Panc1 (cell line): ENCODE measurements at regions not wholly inside any gene's neighbourhood (a gene's known extent, or its start where the extent isn't known, plus 50 kb on each side); places are given as distances from the start of the nearest gene placed in this dataset.

ENCODE experiments used
- ATAC-seq: fragments of 200-7000 bp; cut with Tn5 transposase; 2 replicates; pipeline ENCODE4 v1.9.1; 2020; ENCODE audit warnings: mild to moderate bottlenecking, moderate library complexity
- BruUV-seq: library from RNA; stranded (reverse); fragments of 400-500 nt; replicated peaks from 2 replicates; lab custom pipeline; 2021; lab: Mats Ljungman, UMichigan
- CTCF ChIA-PET: fragments of 300-600 bp; sonication (Branson Sonifier 250); formaldehyde crosslinking; loops from one replicate; lab custom pipeline; 2022; ENCODE audit warnings: antibody characterized with exemption; lab: Charles Lee
- POLR2A ChIA-PET: fragments of 300-600 bp; sonication (Branson Sonifier 250); formaldehyde crosslinking; loops from one replicate; lab custom pipeline; 2022; ENCODE audit warnings: antibody characterized with exemption; lab: Charles Lee
- DNase-seq: peaks from one replicate; pipeline ENCODE4 v3.0.0-alpha.2; 2010; ENCODE audit warnings: low read depth, low spot score
- H3K27ac ChIP-seq: 2 replicates; pipeline ENCODE4 v1.5.1; 2011; ENCODE audit warnings: mild to moderate bottlenecking, low read length, inconsistent platforms
- H3K27me3 ChIP-seq: fragments of 200-500 bp; sonication (Bioruptor generic); 2 replicates; pipeline ENCODE4 v1.6.0; 2014; ENCODE audit warnings: low read length, inconsistent platforms; ENCODE audit not compliant: control insufficient read depth, insufficient read depth
- H3K36me3 ChIP-seq: fragments of 200-500 bp; sonication (Bioruptor generic); 2 replicates; pipeline ENCODE4 v1.5.1; 2014; ENCODE audit warnings: inconsistent platforms, mild to moderate bottlenecking, low read length, moderate library complexity; ENCODE audit not compliant: control insufficient read depth, insufficient read depth
- H3K4me1 ChIP-seq: 2 replicates; pipeline ENCODE4 v1.5.1; 2011; ENCODE audit warnings: inconsistent platforms, mild to moderate bottlenecking, low read length, moderate library complexity; ENCODE audit not compliant: control insufficient read depth, insufficient read depth
- H3K4me3 ChIP-seq, 2 experiments: 2 replicates each; pipeline ENCODE4 v1.5.1; 2011 to 2012; ENCODE audit warnings: low read depth in 2 of 2, low read length in 2 of 2, mild to moderate bottlenecking in 2 of 2, inconsistent platforms in 1 of 2, moderate library complexity in 1 of 2
- H3K9me3 ChIP-seq: fragments of 200-500 bp; sonication (Bioruptor generic); 2 replicates; pipeline ENCODE4 v1.5.1; 2014; ENCODE audit warnings: low read depth, mild to moderate bottlenecking, inconsistent platforms, low read length, moderate library complexity; ENCODE audit not compliant: control insufficient read depth, insufficient read depth
- CTCF ChIP-seq: fragments of 450-650 bp; IDR thresholded peaks from 2 replicates; pipeline ENCODE4 v1.5.1; 2017; ENCODE audit warnings: mild to moderate bottlenecking
- POLR2AphosphoS5 ChIP-seq: IDR thresholded peaks from 2 replicates; pipeline ENCODE4 v1.6.1; 2012; ENCODE audit warnings: mild to moderate bottlenecking, low read depth, low read length, moderate library complexity
- REST ChIP-seq, 2 experiments: IDR thresholded peaks; 2 replicates each; pipeline ENCODE4 v1.6.1; 2011 to 2012; ENCODE audit warnings: low read depth in 2 of 2, control low read depth in 1 of 2, low read length in 1 of 2, mild to moderate bottlenecking in 1 of 2, moderate library complexity in 1 of 2; ENCODE audit not compliant: insufficient read depth in 1 of 2
- SIN3A ChIP-seq: IDR thresholded peaks from 2 replicates; pipeline ENCODE4 v1.6.1; 2012; ENCODE audit warnings: low read depth, mild to moderate bottlenecking, low read length, moderate library complexity, borderline replicate concordance; ENCODE audit not compliant: insufficient read depth
- TCF7L2 ChIP-seq: IDR thresholded peaks from 2 replicates; pipeline ENCODE4 v1.6.1; 2011; ENCODE audit warnings: mild to moderate bottlenecking, low read depth, low read length, inconsistent platforms
- in situ Hi-C: cut with HindIII; loops from 2 replicates; pipeline ENCODE4 v1.10.0; 2016; ENCODE audit warnings: low sequenced_read_pairs, low pct_unique_long_range_greater_than_20kb
- intact Hi-C: fragments of 100-400 bp; cut with micrococcal nuclease; formaldehyde crosslinking; loops from one replicate; pipeline ENCODE4 v1.10.0; 2022; ENCODE audit not compliant: unreplicated experiment

GRCh38 chr1:30383221-30383711 lies 340.1 kb downstream of the MATN1 start:
- TF ChIP-seq CTCF (no peak), SIN3A (no peak), POLR2AphosphoS5 (no peak), TCF7L2 (no peak)
- no TSS peak for BruUV-seq
- H3K9me3 ChIP-seq, result no peaks in the 10 kb centered on the region
- in situ Hi-C loops (no loop called here), intact Hi-C loops (no loop called here)
- no peak overlapping the region for H3K4me3 ChIP-seq
- H3K4me1 ChIP-seq, result 0 out of 2 replicates have a peak, but pooled peaks cover 2% of the 10 kb centered on the region
- H3K36me3 ChIP-seq, result no peaks in the 10 kb centered on the region
- ATAC-seq (no peak), DNase-seq (no peak)
- ChIA-PET POLR2A (no interaction called here), CTCF (no interaction called here)
- H3K27me3 ChIP-seq, result no peaks in the 10 kb centered on the region; the same call in 1 of the 2 replicates
- no peak overlapping the region for H3K27ac ChIP-seq

GRCh38 chr1:30382496-30382895 lies 340.9 kb downstream of the MATN1 start:
- ATAC-seq (no peak), DNase-seq (no peak)
- no peaks in the 10 kb centered on the region for H3K9me3 ChIP-seq
- intact Hi-C loops, result no loop called here
- H3K27me3 ChIP-seq, result no peaks in the 10 kb centered on the region; the same call in 1 of the 2 replicates
- no TSS peak for BruUV-seq
- no peaks in the 10 kb centered on the region for H3K36me3 ChIP-seq
- ChIA-PET CTCF (no interaction called here), POLR2A (no interaction called here)
- in situ Hi-C loops, result no loop called here
- 0 out of 2 replicates have a peak, but pooled peaks cover 2% of the 10 kb centered on the region for H3K4me1 ChIP-seq
- TF ChIP-seq REST (IDR thresholded peaks at IDR 0.05; ENCODE audit: insufficient read depth in 1 of 2, low read depth in 2 of 2, low read length in 1 of 2), result no peak
- no peak for TF ChIP-seq CTCF
- no peak for TF ChIP-seq POLR2AphosphoS5
- TF ChIP-seq SIN3A, result no peak
- TF ChIP-seq TCF7L2, result no peak
- no peak overlapping the region for H3K27ac ChIP-seq
- H3K4me3 ChIP-seq, result no peak overlapping the region
